ENCODE measurements at regions not wholly inside any gene's neighbourhood (a gene's known extent, or its start where the extent isn't known, plus 50 kb on each side); places are given as distances from the start of the nearest gene placed in this dataset.
"Not testable (repeated sequence)": the region's sequence is repeated elsewhere in the genome, so short reads cannot be mapped to it uniquely, and the experiment has no call there.

DNA sequence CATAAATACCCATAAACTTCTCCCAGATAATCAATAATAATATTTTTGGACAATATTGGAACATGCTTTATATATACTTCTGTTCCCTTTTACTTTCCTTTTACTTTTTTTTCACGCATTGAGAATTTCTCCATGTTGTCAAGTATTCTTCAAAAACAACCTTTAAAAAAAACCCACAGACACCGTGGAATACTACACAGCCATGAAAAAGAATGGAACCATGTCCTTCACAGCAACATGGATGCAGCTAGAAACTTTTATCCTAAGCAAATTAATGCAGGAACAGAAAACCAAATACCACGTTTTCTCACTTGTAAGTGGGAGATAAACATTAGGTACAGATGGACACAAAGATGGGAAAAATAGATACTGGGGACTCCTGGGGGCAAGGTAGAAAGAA lies 854.7 kb downstream of the TBC1D22A start:
- DNase-seq (ENCODE audit: low spot score): no peak

DNA sequence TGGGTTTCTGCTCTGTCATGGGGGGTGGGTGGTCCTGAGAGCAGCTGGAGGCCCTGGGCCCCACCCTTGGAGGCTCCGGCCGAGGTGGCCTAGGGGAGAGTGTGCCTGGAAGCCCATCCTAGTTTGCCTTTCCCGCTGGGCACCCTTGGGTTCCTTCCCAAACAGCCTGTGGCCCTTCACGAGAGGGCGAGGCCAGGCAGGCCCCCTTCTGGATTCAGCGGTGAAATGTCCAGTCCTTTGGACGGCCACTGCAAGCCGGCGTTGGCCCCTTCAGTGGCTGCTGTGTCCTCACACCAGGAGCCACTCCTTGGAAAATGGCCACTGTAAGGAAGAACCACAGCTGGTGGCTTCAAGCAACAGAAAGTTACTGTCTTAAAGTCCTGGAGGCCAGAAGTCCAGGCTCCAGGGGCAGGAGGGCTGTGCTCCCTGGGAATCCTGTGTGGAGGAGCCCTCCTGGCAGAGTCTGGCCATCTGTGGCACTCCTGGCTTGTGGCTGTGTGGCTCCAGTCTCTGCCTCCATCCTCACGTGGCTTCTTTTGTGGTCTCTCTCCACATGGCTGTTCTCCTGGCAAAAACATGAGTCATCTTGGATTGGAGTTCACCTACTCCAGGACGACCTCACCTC lies 854.1 kb downstream of the TBC1D22A start:
- DNase-seq (ENCODE audit: low spot score): no peak

DNA sequence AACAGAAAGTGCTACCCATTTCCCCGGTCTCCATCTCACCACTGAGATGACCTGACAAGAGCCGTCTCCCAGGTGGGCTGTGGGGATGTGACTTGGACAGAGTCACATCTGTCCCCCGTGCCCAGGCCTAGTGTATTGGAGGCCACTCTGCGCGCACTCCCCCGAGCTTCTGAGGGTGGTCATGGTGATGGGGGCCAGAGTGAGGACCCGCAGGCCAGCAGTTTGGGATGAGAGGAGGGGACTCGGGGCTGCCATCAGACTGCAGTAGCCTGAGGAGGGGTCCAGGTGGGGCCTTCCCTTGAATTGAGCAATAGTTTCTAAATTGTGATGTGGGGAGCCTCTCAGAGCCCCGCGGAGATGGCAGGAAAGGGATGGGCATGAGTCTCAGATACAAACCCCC lies 852.6 kb downstream of the TBC1D22A start:
- no peak for DNase-seq (ENCODE audit: low spot score)

GRCh38 chr22:47613606-47614350 lies 851.3 kb downstream of the TBC1D22A start:
- no peak for DNase-seq (ENCODE audit: low spot score)

DNA sequence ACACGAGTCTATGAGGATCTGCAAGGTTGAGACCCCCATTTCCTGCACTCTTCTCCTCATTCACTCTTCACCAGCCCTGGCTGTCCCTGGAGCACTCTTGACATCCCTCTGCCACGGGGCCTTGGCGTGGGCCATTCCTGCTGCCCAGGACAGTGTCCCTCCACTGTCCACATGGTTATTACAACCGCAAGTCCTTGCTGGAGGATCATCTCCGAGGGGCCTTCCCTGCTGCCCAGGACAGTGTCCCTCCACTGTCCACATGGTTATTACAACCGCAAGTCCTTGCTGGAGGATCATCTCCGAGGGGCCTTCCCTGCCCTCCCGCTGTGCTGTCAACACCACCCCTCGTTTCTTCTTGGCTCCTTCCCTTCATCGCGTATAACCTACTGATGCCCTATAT lies 850.7 kb downstream of the TBC1D22A start:
- not testable (repeated sequence) for DNase-seq (ENCODE audit: low spot score)

DNA sequence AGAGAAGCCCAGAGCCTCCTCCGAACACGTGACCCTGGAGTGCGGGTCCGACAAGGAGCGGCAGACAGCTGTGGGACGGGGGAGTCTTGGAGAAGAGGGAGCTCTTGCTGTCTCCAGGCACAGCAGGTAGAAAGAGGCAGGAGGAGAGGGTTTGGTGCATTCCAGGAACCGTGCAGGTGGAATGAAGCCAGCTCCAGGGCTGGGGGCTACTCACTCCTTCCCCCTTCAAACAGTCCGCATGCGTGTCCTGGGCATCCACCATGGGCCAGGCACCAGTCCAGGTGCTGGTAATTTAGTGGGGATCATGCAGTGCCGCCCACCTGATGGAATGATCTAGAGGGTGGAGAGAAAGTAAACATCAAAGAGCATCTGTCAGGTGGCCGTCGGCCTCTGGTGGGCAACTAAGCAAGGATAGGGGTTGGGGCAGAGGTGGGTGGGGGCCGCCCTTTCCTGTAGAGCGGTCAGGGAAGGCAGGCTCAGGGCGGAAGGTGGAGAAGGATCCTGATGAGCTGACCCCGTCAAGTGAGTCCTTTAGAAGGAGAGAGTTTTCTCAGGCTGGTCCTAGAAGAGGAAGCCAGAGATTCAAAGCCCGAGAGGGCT lies 850.0 kb downstream of the TBC1D22A start:
- DNase-seq (ENCODE audit: low spot score): no peak

DNA sequence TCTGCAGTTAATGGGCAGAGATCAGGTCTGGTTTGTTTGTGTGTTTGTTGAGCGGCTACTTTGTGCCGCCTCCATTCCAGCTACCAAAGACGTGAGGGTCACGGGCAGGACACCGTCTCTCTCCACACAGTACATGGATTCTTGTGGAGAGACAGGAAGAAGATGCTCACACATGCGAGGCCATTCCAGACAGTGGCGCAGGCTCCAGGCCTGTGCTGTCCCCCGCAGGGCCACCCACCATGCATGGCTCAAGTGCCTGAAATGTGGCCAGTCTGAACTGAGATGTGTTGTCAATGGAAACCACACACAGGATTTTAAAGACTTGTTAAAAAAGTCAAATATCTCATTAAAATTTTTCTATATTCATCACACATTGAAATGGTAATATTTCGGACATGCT lies 848.3 kb downstream of the TBC1D22A start:
- DNase-seq (ENCODE audit: low spot score): no peak

DNA sequence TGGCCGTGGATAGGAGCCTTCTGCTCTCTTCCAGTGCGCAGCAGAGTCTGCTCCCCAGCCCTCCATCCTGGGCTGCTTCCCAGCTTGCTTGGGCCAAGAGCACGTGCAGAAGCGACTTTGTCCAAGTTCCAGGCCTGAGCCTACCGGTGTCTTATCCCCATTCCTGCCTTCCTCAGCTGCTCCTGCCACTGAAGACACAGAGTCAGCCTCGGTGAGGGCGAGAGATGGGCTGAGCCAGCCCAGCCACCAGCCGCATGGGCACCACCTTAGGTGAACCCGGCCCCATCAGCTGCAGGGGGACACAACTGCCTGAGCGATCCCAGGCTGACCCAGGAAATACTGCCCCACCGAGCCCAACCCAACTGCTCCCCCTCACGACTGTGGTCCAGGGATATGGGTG lies 847.8 kb downstream of the TBC1D22A start:
- no peak for DNase-seq (ENCODE audit: low spot score)

DNA sequence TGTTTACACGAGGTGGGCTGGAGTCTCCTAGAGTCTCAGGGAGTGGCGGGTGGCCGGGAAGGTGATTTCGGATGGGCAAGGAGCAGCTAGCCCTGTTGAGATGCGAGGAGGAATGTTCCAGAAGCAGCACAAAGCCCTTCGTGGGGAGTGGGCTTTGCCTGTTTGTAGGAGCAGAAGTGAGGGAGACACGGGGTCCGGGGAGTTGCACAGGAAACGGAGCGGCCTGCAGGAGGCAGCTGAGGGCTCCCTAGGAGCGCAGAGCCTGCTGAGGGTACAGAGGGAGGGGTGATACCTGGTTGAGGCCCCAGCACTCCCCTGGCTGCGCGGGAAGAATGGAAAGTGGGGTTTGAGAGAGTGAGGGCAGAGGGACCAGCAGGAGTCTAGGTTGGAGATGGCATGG lies 847.2 kb downstream of the TBC1D22A start:
- DNase-seq (ENCODE audit: low spot score): no peak

DNA sequence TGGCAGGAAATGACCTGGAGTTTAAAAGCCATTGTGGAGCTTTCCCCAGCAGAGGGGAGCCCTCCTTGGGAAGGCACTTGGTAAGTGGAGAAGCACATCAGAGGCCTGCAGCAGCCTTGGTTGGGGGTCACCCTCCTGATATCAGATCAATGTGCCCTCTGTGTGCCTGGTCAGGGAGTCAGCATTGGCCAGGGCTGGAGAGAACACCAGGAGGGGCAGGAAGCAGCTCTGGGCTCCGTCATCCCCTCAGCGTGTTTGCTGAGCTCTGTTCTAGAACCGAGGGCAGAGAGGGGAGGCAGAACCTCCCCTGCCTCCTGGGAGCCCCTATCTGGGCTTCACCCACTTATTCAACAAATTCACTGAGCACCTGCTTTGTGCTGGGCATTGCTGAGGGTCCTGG lies 846.0 kb downstream of the TBC1D22A start:
- no peak for DNase-seq (ENCODE audit: low spot score)

GRCh38 chr22:47607486-47607885 lies 845.0 kb downstream of the TBC1D22A start:
- no peak for DNase-seq (ENCODE audit: low spot score)

DNA sequence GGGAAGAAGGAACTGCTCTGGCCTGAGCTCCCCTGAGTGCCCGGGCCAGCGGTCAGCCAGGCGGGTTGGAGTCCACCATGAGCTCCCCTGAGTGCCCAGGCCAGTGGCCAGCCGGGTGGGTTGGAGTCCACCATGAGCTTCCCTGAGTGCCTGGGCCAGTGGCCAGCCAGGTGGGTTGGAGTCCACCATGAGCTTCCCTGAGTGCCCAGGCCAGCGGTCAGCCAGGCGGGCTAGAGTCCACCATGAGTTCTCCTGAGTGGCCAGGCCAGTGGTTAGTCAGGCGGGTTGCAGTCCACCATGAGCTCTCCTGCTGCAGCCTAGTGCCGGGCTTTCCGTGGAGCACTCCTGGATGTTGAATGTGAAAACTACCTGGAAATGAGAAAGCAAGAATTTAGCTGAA lies 844.0 kb downstream of the TBC1D22A start:
- no peak for DNase-seq (ENCODE audit: low spot score)

DNA sequence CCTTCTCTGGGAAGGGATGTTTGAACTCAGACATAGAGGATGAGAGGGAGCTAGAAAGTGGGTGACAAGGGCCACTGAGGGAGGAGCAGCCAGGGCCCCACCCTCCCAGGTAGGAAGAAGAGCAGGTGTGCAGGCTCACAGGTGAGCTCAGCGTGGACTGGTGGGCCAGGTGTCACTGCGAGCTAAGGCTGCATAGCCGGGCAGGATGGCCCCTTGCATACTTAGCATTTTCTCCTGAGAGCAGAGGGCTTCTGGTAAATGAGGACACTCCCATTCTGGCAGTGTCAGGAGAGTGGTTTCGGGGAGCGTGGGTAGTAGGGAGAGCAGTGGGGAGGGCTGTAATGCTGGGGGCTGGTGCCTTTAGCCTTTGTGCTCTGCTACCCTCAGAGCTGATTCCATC lies 843.4 kb downstream of the TBC1D22A start:
- DNase-seq (ENCODE audit: low spot score): no peak

DNA sequence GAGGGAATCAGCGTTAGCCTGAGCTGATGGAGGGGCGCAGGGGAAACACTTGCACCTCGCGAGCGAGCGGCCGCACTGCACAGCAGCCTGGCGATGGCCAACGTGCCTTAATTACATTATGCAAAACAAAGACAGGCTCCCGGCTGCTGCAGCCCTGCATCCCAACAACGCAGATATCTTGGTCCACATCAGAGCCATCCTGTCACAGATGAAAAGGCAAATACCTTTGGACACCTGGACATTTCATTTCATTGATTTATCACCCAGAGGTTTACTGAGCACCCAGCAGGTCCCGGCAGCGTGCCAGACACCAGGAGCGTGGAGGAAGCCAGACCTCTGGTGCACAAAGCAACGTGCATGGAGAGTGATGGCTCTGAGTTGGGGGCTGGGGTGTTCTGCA lies 843.0 kb downstream of the TBC1D22A start:
- no peak for DNase-seq (ENCODE audit: low spot score)

DNA sequence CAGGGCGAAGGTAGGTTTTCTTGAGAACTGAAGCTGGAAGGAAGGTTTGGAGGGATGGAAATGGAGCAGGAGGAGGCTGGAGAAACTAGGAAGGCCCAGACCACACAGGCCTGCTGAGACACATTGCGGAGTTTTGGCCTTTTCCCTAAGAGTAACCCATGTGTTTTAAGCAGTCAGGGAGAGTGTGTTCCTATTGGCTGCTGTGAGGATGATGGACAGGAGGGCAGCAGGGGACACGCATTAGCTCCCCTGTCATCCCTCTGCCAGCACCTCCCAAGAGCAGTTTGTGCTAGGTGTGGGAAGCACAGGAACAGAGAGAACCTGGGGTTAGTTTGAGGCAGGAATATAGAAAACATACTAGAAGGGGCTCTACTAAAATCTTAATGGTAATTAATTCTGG lies 842.1 kb downstream of the TBC1D22A start:
- no peak for DNase-seq (ENCODE audit: low spot score)

- no peak for DNase-seq (ENCODE audit: low spot score)
These were observed 840.3 kb downstream of the TBC1D22A start for GRCh38 chr22:47602732-47603131.

DNA sequence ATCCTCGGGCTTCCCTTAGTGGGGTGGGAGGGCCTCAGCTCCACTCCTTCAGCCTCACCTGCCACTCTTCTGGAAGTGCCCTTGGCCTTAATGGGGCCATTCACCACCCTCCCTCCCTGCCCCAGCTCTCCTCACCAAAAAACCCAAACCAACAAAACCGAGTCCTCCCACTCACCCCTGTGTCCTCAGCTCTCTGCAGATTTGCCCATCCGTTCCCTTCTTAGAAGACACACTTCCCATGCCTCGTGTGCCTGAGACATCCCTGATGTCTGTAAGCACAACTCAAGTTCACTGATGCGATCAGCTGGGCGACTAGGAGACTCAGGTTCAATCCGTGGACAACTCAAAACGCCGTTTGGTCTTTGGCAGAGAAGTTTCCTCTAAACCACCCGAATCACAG lies 839.2 kb downstream of the TBC1D22A start:
- DNase-seq (ENCODE audit: low spot score): no peak

DNA sequence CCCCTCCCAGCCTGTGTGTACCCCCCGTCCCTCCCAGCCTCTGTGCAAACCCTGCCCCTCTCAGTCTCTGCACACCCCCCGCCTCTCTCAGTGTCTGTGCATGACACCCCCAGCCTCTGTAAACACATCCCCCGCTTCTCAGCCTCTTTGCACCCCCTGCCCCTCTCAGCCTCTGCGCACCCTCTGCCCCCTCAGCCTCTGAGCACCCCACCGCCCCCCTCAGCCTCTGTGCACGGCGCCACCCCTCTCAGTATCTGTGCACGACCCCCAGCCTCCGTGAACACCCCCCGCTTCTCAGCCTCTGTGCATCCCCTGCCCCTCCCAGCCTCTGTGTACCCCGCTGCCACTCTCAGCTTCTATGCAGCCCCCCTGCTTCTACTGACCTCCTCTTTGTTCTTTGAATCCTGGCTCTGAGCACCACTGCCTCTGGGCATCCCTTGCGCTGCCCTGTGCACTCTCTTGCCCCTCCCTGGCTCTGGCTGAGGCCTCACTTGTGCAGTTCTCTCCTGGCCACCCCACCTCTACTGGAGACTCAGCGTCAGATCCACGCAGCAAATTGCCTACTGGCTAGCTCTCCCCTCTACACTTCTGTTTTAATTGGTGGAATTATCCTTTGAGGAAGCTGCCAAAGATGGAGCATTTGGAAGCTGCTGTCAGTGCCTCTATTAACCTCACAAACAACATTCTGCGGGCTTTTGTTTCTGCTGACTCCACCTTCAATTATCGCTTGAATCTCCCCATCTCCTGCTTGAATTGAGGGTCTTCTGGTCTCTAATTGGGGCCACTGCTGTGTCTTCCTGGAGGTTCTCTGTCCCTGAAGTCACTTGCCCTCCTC lies 838.6 kb downstream of the TBC1D22A start:
- no peak for DNase-seq (ENCODE audit: low spot score)

DNA sequence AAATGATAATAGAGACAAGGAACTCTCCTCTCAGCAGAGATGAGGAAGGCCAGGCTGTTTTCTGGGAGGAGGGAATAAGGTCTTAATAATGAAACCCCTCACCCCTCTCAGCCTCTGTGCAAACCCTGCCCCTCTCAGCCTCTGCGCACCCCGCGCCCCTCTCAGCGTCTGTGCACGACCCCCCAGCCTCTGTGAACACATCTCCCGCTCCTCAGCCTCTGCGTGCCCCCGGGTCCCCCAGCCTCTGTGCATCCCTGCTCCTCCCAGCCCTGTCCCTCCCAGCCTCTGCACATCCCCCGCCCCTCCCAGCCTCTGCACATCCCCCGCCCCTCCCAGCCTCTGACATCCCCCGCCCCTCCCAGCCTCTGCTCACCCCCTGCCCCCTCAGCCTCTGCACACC lies 837.8 kb downstream of the TBC1D22A start:
- no peak for DNase-seq (ENCODE audit: low spot score)

DNA sequence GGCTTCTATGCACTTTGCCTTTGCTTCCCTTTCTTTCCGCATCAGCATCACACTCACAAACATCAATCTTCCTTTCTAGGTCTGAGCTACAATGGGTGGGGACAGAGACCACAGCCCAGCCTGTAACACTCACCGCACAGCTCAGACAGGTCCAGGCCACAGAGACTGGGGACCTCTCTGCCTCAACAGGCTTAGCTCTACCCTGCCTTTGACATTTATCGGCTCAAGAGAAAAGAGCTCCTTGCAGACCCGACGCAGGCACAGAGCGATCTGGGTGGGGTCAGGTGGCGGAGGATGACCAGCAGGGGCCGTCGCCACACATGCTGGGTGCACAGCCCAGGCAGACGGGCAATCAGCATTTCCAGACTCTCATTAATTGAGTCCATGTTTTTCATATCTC lies 837.3 kb downstream of the TBC1D22A start:
- no peak for DNase-seq (ENCODE audit: low spot score)

GRCh38 chr22:47598864-47599263 lies 836.4 kb downstream of the TBC1D22A start:
- DNase-seq (ENCODE audit: low spot score): no peak

- no peak for DNase-seq (ENCODE audit: low spot score)
These were observed 834.6 kb downstream of the TBC1D22A start for GRCh38 chr22:47597041-47597440.

Data from putamen (tissue), 1 donor.